CMK (cell line): ENCODE measurements at regions not wholly inside any gene's neighbourhood (a gene's known extent, or its start where the extent isn't known, plus 50 kb on each side); places are given as distances from the start of the nearest gene placed in this dataset.

Experiments
- DNase-seq: peaks from one replicate; pipeline ENCODE4 v3.0.0-alpha.2; 2010; ENCODE audit warnings: low read depth

DNA sequence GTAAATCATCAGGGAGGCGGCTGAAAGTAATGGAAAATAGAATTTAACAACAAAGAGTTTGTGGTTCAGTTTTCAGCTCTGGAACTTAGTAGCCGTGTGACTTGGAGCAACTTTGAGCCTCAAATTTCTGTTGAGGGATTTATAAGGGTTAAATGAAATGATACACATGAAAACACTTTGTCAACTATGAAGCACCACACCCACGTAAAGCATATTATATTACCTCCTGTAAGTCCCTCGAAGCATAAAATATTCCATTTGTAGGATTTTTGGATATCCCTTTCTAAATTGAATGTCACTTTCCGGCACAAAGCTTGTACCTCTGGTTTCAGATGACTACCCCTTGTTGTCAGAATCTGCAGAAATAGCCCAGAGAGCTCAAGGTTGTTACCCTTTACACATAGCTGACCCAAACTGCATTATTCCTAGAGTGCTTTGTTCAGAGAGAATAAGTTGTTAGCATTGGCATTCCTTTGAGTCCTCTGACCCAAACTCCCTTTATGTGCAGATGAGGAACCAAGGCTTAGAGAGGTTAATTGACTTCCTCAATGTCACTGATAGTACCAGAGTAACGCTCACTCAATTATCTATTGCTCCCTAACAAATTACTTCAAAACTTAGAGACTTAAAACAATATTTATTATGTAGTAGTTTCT, 187.9 kb upstream of the UMPS start:
- no peak for DNase-seq

DNA sequence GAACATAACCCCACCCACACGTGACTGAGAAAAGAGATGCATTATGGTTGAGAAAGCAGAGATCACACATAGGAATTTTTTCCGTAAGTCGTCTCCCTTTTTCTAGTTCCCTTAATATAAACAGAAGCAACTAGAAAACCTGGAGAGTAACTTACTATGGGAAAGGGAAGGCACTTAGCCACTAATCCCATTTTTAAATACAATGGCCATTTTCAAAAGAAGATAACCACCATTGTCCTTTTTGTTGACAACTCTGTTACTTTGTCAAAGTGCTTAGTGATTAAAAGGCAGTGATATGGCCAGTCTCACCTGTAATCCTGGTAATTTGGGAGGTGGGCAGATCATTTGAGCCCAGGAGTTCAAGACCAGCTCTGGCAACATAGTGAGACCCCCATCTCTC, 184.4 kb upstream of the UMPS start:
- DNase-seq: no peak

DNA sequence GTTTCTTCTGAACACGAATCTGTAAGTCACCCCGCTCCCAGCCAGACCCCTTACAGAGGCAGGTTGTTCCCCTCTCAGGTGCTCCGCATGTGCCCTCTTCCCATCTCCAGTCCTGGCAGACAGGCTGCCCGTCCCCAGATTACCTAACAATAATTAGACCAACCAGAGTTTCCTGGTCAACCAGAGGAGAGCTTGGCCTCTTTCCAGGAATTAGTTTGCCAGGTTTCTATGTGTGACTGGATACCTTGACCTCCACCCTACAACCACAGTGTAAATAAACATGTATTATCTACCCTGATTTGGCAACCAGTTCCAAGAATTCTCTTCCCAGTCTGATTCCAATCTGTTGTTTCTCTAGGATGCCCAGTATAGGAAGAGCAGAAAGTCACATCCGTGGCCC, 178.0 kb upstream of the UMPS start:
- no peak for DNase-seq

DNA sequence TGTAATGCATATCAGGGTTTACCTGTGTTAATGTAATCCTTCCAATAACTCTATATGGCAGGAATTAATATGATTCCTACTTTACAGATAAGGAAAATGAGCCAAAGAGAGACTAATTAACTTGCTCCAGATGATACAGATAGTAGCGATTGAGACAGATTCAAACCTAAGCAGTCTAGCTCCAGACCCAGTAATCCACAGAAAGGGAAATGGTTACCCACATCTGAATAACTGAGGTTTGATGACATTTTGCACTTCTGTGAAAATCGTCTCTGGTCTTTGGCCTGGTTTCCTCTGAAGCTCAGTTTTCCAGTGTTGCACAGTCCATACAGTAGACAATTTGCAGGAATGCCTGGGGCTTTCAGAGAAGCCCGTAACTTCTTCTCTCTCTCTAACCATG, 177.1 kb upstream of the UMPS start:
- DNase-seq: no peak

DNA sequence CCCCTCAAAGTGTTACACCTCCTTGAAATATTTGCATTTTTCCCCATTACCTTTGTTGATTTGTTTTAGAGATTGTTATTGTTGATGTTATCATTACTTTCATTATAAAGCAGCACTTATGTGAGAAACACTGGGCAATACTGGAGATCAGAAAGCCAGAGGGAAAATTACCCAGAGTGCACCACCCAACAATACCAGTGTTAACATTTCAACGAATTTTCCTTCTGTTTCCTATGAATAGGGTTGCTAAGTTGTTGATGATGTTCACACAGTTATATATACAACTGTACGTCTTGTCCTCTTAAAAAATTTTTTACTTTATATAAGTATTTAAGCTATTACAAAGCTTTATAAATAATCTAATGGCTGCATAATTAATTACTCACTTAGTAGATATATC, 173.6 kb upstream of the UMPS start:
- no peak for DNase-seq

DNA sequence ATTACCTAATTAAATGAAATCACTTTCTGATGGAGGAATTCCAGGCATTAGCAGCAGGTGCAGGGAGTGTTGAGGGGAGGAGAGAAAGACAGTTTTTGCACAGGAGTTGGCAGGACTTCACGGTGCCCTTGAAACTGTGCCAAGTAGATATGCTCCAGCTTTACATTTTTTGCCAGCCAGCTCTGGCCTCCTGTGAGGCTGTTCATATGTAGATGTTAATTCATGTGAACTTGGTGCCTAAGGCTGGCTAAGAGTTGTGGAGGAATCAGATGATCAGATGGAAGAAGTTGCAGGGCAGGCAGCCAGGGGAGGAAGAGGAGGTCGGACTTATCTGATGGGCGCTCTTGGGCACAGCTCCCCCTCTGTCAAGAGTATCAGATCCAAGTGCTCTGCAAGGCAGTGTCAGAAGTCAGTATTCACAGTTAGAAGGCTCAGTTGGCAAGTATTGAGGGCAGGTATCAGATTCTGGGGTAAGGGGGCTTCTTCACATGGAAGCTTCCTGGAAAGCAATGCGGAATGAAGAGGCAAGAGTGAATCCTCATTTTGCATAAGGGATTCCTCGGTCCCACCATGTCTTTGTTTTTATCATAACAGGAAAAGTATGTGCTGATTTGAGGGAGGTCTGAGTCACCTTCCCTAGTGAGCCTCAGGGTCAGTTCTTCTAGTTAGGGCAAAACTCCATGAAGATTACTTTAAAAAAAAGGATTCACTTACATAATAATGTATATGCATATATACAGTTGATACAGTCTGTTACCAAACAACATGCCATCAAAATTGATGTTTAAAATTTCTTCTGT, 172.6 kb upstream of the UMPS start:
- no peak for DNase-seq

DNA sequence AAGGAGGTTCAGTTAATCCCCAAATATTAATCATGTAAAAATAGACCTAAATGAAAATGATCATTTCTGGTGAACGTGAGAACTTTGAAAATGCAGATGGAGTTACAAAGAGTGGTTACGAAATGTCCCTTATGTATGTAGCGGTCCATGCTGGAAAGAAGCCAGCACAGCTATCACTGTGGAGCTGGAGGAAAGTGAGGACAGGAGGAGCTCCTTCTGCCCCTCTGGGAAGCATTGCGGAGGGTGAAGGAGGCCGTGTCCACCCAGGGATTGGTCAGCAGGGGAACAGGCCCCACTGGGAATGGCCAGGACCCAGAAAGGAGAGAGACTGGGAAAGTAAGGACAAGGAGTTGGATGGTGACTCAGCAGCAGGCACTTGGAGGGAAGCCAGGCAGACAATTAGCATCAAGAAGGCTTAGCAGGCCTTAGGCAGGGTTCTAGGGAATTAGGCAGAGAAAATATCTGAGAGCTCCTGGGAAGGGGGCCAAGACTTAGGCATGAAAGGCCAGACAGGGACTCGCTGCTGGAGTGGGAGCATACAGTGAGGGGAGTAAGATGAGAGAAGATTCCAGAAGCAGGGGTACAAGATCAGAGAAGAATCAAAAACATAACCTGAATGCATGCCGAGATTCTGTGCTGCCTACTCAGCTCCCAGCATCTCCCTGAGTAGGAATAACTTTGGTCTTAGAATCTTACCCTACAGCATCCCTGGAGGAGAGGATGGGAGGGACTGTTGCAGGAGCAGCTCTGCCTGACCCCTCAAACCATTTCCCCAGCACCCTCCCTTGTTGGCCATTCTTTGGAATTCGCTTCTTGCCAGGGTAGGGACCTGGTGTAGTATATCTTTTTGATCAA, 171.0 kb upstream of the UMPS start:
- DNase-seq: no peak

DNA sequence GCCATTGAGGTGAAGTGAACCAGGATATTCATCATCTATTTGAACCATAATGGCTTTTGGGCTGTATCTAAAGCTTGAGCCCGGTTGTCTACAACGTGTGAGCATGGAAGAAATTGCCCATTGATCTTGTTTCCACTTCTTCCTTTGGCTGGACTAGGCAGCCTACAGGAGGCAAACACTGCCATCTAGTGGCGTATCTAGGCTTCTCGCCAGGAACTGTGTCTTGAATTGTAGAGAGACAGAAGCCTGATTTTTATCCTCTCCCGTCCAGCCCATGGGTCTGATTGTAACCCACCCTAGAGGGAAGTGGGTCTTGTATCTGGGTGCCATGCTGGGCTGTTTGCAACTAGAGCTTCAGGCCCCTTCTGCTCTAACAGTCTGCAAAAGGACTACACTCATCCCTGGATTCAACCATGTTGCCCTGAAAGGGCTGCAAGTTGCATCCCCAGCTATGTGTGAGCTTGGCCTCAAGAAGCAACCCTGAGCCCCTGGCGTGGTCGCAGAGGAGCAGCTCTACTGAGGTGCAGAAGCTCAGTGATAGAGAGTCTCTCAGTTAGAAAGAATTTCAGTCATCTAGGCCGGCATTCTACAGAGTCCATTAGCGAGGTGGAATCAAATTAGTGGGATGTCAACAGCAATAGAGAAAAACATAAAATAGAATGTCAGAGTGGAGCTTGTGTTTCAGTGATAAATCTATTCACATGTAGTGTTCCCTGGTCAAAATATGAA, 170.2 kb upstream of the UMPS start:
- peak; percentile 27 for DNase-seq

DNA sequence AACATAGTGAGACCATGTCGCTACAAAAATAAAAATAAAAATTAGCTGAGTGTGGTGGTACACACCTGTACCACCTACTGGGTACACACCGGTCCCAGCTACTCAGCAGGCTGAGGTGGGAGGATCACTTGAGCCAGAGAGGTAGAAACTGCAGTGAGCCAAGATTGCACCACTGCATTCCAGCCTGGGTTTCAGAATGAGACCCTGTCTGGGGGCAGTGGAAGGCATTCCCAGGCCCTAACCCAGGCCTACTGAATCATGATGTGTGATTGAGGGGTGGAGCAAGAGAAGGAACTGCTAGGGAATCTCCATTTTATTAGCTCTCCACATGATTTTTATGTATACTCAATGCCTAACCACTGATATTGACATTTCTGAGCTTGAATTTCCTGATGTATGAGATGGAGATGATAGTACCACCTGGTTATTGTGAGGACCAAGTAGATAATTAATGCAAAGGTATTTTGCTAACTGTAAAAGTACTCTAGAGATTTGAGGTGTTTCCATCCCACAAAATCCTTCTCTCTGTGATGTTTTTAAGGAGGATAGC, 169.5 kb upstream of the UMPS start:
- no peak for DNase-seq

DNA sequence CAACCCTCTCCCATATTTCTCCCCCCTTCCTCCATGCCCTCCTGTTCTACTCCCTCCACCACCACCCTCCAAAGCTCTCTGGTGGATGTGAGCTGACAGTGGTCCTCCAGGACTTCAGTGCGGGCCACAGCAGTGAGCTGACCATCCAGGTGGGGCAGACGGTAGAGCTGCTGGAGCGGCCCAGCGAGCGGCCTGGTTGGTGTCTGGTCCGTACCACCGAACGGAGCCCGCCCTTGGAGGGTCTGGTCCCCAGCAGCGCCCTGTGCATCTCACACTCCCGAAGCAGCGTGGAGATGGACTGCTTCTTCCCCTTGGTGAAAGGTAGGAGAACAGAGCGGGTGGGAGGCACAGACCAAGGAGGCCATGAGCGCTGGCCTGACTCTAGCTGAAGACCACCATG, 167.5 kb upstream of the UMPS start:
- DNase-seq: no peak

DNA sequence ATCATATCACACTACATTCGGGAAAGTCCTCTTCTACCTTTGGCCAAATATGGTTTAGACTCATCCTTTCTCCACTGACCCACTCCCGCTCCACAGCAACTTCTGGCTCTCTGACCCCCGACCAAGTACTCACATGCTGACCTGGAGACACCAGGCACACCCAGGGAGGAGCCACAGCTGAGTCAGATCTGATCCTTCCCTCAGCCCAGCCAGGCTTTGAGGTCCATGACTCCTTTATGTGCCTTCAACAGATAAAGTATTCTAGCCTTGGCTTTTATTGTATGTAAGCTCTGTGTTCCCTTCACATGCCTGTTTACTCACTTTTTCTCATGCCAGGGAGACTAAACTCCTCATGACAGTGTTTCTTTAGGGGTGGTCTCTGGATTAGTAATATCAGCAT, 166.9 kb upstream of the UMPS start:
- no peak for DNase-seq

DNA sequence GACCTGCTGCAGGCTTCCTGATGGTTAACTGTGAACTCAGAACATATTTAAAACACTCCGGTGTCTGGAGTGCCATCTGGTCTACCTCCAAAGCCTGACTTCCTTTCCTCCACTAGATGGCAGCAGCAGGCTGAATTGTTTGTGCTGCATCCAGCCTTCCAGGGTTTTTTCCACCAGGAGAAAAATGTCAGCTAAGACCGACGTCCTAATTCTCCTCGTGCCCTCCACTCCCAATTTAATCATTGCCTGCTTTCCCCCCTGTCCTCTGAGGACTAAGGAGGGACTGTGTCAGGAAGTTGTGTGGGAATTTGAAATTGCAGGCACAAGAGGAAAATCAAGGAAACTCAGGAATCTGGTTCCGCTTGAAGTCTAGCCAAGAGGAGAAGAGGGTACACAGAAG, 165.2 kb upstream of the UMPS start:
- peak; percentile 20 for DNase-seq

DNA sequence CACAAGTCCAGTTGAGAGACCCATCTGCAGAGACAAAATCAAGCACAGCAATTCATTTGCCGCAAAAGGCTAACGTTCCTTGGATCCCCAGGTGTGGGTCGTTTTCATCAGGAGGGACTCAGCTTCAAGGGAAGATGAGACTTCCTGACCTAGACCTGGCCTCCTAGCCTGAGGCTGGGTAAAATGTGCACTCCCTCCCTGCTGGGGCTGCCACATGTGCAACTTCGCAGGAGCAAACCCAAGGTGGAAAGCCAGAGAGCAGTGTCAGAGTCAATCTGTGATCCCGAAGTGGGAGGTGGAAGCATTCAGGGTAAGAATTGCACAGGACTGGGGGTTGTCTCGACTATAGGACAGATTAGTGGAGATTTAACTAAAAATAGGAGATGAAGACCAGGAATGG, 164.7 kb upstream of the UMPS start:
- DNase-seq: no peak

DNA sequence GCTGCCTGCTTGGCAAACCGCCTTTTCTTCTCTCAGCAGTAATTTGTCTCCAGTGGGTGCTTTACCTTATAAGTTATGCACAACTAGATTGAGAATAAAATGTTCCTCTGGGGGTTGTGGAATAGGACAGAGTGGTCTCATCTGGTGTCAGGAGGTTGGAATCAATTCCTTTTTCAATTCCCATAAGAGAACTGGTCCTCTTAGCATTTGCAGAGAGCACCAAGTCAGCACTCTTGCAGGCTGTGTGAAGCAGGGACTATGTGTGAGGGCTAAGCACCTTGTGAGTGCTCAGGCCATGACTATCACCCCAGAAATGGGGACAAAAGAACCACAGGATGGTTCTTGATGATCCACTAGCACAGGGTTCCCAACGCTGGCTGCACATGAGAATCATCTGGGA, 163.6 kb upstream of the UMPS start:
- DNase-seq: no peak

DNA sequence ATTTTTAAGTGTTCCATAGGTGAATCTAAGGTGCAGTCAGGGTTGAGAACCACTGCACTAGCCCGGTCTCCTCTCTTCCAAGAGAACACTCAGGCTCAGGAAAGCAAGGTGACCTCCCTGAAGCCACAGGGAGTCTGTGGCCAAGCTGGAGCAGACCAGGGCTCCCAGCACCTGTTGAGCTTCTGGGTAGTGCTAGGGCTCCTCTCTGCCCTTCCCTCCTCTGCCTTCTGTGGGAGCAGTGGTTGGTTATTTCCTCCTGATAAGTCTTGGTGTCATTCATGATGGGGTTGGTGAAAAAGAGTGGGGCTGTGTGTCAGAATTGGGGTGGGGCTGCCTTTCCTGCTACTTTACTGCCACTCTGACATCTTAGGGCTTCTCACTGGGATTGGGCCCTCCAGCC, 163.1 kb upstream of the UMPS start:
- no peak for DNase-seq

DNA sequence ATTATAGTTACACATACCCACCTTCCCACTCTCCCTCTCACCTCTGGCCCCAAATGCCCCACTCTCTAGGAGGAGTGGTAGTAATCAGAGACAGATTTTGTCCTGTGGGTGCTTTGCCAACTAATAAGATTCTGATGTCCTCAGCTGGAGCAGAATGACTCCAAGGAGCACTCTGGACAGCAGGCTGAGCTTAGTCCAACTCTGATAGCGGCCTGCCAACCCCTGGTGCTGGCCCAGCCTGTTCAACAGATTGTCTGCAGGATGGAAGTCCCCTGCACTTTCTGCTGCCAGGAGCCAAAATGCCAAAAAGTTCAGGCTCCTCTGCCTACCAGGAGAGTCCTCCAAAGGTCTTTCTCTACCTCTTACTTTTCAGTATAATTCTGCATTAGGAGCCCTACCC, 160.5 kb upstream of the UMPS start:
- DNase-seq: no peak

DNA sequence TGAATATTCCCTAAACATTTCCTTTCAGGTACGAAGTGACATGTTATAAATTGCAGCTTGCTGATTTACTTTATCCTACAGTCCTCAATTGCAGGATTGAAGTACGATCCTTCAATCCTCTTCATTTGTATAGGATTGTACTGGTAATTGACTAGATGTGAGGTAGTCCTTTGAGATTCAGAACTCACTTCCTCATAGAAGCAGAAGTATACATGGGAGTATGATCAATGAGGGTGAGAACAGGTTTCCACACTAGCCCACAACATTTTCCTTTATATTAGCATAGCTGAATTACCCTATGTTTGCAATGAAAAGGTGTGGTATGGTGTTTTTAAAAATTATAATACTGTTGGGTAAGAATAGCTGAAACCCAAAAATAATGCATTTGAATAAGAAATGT, 160.0 kb upstream of the UMPS start:
- DNase-seq: no peak

DNA sequence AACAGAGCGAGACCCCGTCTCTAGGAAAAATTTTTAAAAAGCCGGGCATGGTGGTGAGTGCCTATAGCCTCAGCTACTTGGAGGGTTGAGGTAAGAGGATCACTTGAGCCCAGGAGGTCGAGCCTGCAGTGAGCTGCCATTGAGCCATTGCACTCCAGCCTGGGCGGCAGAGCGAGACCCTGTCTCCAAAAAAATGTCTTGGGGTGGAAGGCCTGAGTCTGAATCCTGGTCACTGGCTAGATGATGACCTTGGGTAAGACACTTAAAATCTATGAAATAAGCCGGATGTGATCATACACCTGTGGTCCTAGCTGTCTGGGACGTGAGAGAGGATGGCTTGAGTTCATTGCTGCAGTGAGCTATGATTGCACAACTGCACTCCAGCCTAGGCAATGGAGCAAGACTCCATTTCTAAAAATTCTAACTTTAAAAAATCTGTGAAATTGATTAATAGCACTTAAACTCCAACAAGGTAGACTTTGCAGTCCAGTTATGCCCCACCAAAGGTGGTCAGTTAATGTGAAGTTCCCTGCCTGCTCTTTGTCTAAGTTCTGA, 157.3 kb upstream of the UMPS start:
- DNase-seq: no peak

DNA sequence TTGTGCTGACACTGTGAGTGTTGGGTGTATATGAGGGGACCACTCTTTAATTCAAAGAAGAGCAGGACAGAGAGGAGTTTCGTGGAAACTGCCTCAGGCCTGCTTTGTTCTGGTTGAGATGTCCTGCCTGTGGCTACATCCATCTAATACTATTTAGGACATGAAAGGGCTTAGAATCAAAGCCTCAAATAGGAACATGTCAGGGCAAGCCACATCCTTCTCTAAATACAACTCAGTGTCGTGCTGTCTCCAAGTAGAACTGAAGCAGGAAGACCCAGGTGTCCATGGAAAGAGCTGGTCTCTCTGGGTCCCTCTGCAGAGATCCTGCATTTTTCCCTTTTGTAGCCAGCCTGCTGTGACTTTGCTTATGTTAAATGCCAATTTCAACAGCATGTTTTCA, 156.2 kb upstream of the UMPS start:
- DNase-seq: no peak

DNA sequence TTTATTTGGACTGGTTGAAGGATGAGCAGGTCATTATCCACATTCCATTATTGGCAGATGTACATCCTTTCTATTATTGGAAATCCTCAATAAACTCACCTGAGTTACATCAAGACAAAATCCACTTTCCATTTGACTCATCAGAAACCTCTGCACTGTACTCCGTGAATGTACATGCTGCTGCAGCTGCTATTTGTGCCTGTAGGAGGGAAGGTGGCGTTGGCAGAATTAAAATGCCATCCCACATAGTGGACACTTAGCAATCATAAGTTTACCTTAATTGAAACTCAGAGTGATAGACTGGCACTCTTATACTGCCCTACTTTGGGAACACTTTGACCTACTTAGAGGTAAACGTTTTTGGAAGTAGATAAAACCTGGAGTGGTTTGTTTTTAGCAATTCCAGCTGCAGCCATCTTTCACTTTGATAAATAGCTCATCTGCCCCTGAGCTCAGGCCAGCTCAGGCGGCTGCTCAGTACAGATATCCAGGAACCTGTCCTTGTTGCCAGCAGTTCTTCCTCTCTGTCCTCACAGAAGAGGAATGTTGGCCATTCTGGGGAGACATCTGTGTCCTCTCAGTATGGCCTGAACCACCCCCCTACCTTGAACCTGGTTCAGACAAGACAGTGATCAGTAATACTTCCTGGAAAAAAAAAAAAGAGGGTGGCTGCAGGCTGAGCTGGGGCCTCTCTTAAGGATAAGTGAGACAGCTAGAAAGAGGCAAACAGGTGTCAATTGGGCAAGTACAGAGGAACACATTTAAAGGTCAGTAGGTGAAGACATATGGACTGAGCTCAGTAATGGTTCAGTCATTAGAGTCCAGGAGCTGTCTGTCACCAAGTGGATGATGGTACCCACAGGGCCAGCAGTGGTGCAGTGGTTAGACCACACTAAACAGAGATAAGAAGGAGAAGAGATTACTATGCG, 153.4 kb upstream of the UMPS start:
- no peak for DNase-seq
